ENCODE measurements at regions not wholly inside any gene's neighbourhood (a gene's known extent, or its start where the extent isn't known, plus 50 kb on each side); places are given as distances from the start of the nearest gene placed in this dataset.

GRCh38 chr14:81668626-81669274 lies 135.1 kb upstream of the SEL1L start:
- TF ChIP-seq CTCF (IDR thresholded peaks at IDR 0.05; ENCODE audit: control insufficient read depth, extremely low read depth, insufficient read depth): no peak

DNA sequence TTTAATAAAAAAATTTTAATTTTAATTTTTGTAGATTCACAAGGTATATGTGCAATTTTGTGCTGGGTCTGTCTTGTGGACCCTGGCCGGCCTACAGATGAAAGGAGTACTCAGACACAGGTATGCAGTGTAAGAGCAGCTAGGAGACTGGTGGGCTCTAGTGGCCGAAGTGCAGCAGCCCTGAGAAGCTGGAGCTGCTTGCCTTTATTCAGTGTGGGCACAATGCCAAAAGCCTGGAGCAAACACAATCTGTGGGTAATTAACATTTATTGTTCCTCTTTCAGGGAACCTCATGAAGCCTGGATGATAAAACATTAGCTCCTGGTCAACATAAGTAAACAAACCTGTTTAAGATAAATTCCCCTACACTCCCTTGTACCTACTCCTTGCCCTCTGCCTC lies 135.7 kb upstream of the SEL1L start:
- no peak for DNase-seq (ENCODE audit: low read depth)
- no peak for TF ChIP-seq CTCF (IDR thresholded peaks at IDR 0.05; ENCODE audit: control insufficient read depth, extremely low read depth, insufficient read depth)
- H3K4me3 ChIP-seq (ENCODE audit: low read depth, low read length): no peak overlapping the region

More at GRCh38 chr14:81668626-81669274, 135.1 kb upstream of the SEL1L start:
- H3K4me3 ChIP-seq (ENCODE audit: low read depth, low read length): no peak overlapping the region
- no peak for DNase-seq (ENCODE audit: low read depth)

GRCh38 chr14:81673930-81674329 lies 140.3 kb upstream of the SEL1L start:
- no peak overlapping the region for H3K4me3 ChIP-seq (ENCODE audit: low read depth, low read length)
- TF ChIP-seq CTCF (IDR thresholded peaks at IDR 0.05; ENCODE audit: control insufficient read depth, extremely low read depth, insufficient read depth): peak; percentile 31; the same call in 1 of the 2 replicates
- DNase-seq (ENCODE audit: low read depth): no peak

- TF ChIP-seq CTCF (IDR thresholded peaks at IDR 0.05; ENCODE audit: control insufficient read depth, extremely low read depth, insufficient read depth): no peak
- H3K4me3 ChIP-seq (ENCODE audit: low read depth, low read length): no peak overlapping the region
- no peak for DNase-seq (ENCODE audit: low read depth)
Observed at GRCh38 chr14:81676395-81676794, 142.7 kb upstream of the SEL1L start.

DNA sequence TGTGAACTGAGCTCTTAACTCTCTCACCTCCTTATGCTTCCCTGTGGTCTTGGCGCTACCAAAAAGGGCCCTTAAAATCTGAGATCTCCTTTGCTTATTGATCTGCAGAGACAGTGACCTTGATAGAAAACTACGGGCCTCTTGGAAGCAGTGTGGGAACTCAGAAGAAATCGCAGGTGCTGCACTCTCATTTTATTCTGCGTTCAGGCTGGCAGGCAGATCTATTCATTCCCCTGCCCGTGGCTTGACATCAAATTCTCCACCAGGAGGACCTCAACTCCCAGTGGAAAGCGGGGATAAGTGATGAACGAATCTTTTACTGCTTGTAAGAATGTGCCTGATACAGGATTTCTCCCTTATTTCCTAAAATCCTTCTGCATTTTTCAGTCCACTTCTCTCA lies 143.2 kb upstream of the SEL1L start:
- no peak overlapping the region for H3K4me3 ChIP-seq (ENCODE audit: low read depth, low read length)
- DNase-seq (ENCODE audit: low read depth): no peak
- TF ChIP-seq CTCF (IDR thresholded peaks at IDR 0.05; ENCODE audit: control insufficient read depth, extremely low read depth, insufficient read depth): no peak

GRCh38 chr14:81677736-81678135 lies 144.1 kb upstream of the SEL1L start:
- no peak for TF ChIP-seq CTCF (IDR thresholded peaks at IDR 0.05; ENCODE audit: control insufficient read depth, extremely low read depth, insufficient read depth)
- DNase-seq (ENCODE audit: low read depth): no peak
- no peak overlapping the region for H3K4me3 ChIP-seq (ENCODE audit: low read depth, low read length)

DNA sequence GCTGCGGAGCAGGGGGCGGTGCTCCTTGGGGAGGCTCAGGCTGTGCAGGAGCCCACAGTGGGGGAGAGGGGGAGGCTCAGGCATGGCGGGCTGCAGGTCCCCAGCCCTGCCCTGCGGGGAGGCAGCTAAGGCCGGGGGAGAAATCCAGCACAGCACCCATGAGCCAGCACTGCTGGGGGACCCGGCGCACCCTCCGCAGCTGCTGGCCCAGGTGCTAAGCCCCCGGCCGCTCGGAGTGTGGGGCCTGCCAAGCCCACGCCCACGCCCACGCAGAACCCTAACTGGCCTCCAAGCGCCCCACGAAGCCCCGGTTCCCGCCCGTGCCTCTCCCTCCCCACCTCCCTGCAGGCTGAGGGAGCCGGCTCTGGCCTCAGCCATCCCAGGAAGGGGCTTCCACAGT lies 145.6 kb upstream of the SEL1L start:
- no peak for DNase-seq (ENCODE audit: low read depth)
- no peak for TF ChIP-seq CTCF (IDR thresholded peaks at IDR 0.05; ENCODE audit: control insufficient read depth, extremely low read depth, insufficient read depth)
- no peak overlapping the region for H3K4me3 ChIP-seq (ENCODE audit: low read depth, low read length)

All from LNCaP clone FGC (cell line).